ENCODE measurements at regions not wholly inside any gene's neighbourhood (a gene's known extent, or its start where the extent isn't known, plus 50 kb on each side); places are given as distances from the start of the nearest gene placed in this dataset.

GRCh38 chr3:187936676-187937075 is 191.4 kb upstream of the BCL6 start:
- peak overlapping the region in 2 of 7 donors; percentile 75 to 85 for H3K27ac Mint-ChIP-seq
- DNase-seq, result no peak
- peaks cover 0 to 1% of the 10 kb centered on the region in 2 donors for H3K36me3 Mint-ChIP-seq
- H3K27ac ChIP-seq (ENCODE audit: low read depth in 1 of 2, low read length in 2 of 2), result no peak overlapping the region
- H3K36me3 ChIP-seq (replicated peaks in 1 of 2; ENCODE audit: control insufficient read depth in 1 of 2, insufficient read depth in 2 of 2, low read length in 2 of 2), result no peaks in the 10 kb centered on the region
- H3K9me3 ChIP-seq (replicated peaks in 1 of 2; ENCODE audit: control insufficient read depth in 1 of 2, insufficient read depth in 1 of 2, low read length in 2 of 2), result no peaks in the 10 kb centered on the region
- intact Hi-C loops (cut with micrococcal nuclease), result loop anchor here in 1 of 2 donors (10.0 kb wide), 1 partner anchor 82 kb away; no protein-coding TSS in a partner anchor
- no peaks in the 10 kb centered on the region for H3K9me3 Mint-ChIP-seq
- 71% methylated on average over 1 of the region's 1 CpG for WGBS (ENCODE audit: insufficient coverage)
- no peak overlapping the region for H3K9ac ChIP-seq (ENCODE audit: insufficient read depth, low read length, poor library complexity, severe bottlenecking)
- no peaks in the 10 kb centered on the region for H4K20me1 ChIP-seq (ENCODE audit: insufficient read depth, low read length)
- H2AFZ ChIP-seq (ENCODE audit: insufficient read depth, low read depth, low read length, poor library complexity, severe bottlenecking), result no peak overlapping the region
- TF ChIP-seq, protein P1, sequence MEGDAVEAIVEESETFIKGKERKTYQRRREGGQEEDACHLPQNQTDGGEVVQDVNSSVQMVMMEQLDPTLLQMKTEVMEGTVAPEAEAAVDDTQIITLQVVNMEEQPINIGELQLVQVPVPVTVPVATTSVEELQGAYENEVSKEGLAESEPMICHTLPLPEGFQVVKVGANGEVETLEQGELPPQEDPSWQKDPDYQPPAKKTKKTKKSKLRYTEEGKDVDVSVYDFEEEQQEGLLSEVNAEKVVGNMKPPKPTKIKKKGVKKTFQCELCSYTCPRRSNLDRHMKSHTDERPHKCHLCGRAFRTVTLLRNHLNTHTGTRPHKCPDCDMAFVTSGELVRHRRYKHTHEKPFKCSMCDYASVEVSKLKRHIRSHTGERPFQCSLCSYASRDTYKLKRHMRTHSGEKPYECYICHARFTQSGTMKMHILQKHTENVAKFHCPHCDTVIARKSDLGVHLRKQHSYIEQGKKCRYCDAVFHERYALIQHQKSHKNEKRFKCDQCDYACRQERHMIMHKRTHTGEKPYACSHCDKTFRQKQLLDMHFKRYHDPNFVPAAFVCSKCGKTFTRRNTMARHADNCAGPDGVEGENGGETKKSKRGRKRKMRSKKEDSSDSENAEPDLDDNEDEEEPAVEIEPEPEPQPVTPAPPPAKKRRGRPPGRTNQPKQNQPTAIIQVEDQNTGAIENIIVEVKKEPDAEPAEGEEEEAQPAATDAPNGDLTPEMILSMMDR (IDR thresholded peaks at IDR 0.05), result no peak
- no peak overlapping the region for H3K4me3 Mint-ChIP-seq
- no peaks in the 10 kb centered on the region for H3K27me3 ChIP-seq (ENCODE audit: control insufficient read depth in 2 of 2, insufficient read depth in 2 of 2, low read length in 2 of 2)
- peaks cover 0 to 3% (median 3%) of the 10 kb centered on the region in 3 donors for H3K27me3 Mint-ChIP-seq (ENCODE audit: low read depth in 3 of 3)
- peaks cover 45% of the 10 kb centered on the region for H3K4me1 Mint-ChIP-seq
- no peaks in the 10 kb centered on the region for H3K79me2 ChIP-seq (ENCODE audit: insufficient read depth, low read length)
- H3K4me2 ChIP-seq (replicated peaks; ENCODE audit: extremely low read depth, low read length, poor library complexity, severe bottlenecking), result no peak overlapping the region
- no peak overlapping the region for H3K4me3 ChIP-seq (replicated peaks in 1 of 3; ENCODE audit: low read depth in 2 of 3, low read length in 3 of 3)
- H3K4me1 ChIP-seq (ENCODE audit: control insufficient read depth in 1 of 2, insufficient read depth in 2 of 2, low read length in 2 of 2), result peaks cover 30 to 38% of the 10 kb centered on the region in 2 donors

DNA sequence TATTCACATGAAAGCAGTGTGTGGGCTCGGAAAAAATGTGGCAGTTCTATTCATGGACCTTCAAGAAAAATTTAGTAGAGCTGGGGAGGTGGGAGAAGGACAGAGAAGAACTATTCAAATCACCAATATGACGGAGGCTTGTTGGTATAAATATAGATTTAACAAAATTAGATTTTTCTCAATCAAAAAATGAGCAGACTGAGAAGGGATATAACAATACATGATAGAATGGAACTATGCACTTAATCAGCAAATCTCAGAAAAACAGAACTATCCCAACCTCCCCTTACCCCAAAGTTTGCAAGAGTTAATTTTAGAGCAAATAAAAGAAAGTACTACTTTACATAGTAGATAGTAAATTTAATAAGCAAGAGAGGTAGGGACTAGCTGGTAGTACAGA is 194.6 kb upstream of the BCL6 start:
- H3K4me3 ChIP-seq (replicated peaks in 1 of 3; ENCODE audit: low read depth in 2 of 3, low read length in 3 of 3), result no peak overlapping the region
- Mint-ChIP-seq H3K27ac (no peak overlapping the region), H3K27me3 (ENCODE audit: low read depth in 3 of 3) (peaks cover 0 to 4% (median 0%) of the 10 kb centered on the region in 3 donors), H3K36me3 (peaks cover 0 to 1% of the 10 kb centered on the region in 2 donors), H3K4me3 (no peak overlapping the region), H3K4me1 (peaks cover 43% of the 10 kb centered on the region), H3K9me3 (no peaks in the 10 kb centered on the region)
- peaks cover 34 to 47% of the 10 kb centered on the region in 2 donors for H3K4me1 ChIP-seq (ENCODE audit: control insufficient read depth in 1 of 2, insufficient read depth in 2 of 2, low read length in 2 of 2)
- no CpG with 5 or more reads among the region's 2 CpGs for WGBS (ENCODE audit: insufficient coverage)
- H3K9me3 ChIP-seq (replicated peaks in 1 of 2; ENCODE audit: control insufficient read depth in 1 of 2, insufficient read depth in 1 of 2, low read length in 2 of 2), result no peaks in the 10 kb centered on the region
- no peaks in the 10 kb centered on the region for H3K79me2 ChIP-seq (ENCODE audit: insufficient read depth, low read length)
- H4K20me1 ChIP-seq (ENCODE audit: insufficient read depth, low read length), result no peaks in the 10 kb centered on the region
- H3K27ac ChIP-seq (ENCODE audit: low read depth in 1 of 2, low read length in 2 of 2), result no peak overlapping the region
- no peak overlapping the region for H2AFZ ChIP-seq (ENCODE audit: insufficient read depth, low read depth, low read length, poor library complexity, severe bottlenecking)
- no peak overlapping the region for H3K9ac ChIP-seq (ENCODE audit: insufficient read depth, low read length, poor library complexity, severe bottlenecking)
- DNase-seq, result no peak
- no peaks in the 10 kb centered on the region for H3K27me3 ChIP-seq (ENCODE audit: control insufficient read depth in 2 of 2, insufficient read depth in 2 of 2, low read length in 2 of 2)
- H3K36me3 ChIP-seq (replicated peaks in 1 of 2; ENCODE audit: control insufficient read depth in 1 of 2, insufficient read depth in 2 of 2, low read length in 2 of 2), result no peaks in the 10 kb centered on the region
- TF ChIP-seq, protein P1 (IDR thresholded peaks at IDR 0.05), result no peak
- H3K4me2 ChIP-seq (replicated peaks; ENCODE audit: extremely low read depth, low read length, poor library complexity, severe bottlenecking), result no peak overlapping the region
- intact Hi-C loops (cut with micrococcal nuclease), result loop anchor here in 1 of 2 donors (10.0 kb wide), 1 partner anchor 85 kb away; no protein-coding TSS in a partner anchor

Measured in CD14-positive monocyte (primary cell).